ENCODE measurements at regions not wholly inside any gene's neighbourhood (a gene's known extent, or its start where the extent isn't known, plus 50 kb on each side); places are given as distances from the start of the nearest gene placed in this dataset.

DNA sequence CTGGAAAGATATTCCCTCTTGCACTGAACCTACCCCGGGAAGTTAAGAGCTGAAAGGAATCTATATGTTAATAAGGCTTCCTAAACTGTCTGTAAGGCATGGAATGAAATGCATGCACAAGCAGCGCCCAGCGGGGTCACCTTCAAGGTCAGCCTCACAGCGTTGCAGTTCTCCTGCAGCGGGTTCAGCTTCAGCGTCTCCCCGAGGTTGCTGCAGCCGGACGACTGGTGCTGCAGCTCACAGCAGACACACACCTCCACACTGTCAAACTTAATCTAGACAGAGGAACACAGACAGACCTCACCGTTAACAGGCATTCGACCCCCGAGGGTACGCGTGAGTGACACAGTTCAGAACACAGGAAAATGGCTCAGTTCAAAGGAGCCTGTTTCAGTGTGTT, 73.3 kb downstream of the NSMCE3 start:
- TF ChIP-seq, protein P1, sequence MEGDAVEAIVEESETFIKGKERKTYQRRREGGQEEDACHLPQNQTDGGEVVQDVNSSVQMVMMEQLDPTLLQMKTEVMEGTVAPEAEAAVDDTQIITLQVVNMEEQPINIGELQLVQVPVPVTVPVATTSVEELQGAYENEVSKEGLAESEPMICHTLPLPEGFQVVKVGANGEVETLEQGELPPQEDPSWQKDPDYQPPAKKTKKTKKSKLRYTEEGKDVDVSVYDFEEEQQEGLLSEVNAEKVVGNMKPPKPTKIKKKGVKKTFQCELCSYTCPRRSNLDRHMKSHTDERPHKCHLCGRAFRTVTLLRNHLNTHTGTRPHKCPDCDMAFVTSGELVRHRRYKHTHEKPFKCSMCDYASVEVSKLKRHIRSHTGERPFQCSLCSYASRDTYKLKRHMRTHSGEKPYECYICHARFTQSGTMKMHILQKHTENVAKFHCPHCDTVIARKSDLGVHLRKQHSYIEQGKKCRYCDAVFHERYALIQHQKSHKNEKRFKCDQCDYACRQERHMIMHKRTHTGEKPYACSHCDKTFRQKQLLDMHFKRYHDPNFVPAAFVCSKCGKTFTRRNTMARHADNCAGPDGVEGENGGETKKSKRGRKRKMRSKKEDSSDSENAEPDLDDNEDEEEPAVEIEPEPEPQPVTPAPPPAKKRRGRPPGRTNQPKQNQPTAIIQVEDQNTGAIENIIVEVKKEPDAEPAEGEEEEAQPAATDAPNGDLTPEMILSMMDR (IDR thresholded peaks at IDR 0.05) = no peak
- TF ChIP-seq, protein P2, sequence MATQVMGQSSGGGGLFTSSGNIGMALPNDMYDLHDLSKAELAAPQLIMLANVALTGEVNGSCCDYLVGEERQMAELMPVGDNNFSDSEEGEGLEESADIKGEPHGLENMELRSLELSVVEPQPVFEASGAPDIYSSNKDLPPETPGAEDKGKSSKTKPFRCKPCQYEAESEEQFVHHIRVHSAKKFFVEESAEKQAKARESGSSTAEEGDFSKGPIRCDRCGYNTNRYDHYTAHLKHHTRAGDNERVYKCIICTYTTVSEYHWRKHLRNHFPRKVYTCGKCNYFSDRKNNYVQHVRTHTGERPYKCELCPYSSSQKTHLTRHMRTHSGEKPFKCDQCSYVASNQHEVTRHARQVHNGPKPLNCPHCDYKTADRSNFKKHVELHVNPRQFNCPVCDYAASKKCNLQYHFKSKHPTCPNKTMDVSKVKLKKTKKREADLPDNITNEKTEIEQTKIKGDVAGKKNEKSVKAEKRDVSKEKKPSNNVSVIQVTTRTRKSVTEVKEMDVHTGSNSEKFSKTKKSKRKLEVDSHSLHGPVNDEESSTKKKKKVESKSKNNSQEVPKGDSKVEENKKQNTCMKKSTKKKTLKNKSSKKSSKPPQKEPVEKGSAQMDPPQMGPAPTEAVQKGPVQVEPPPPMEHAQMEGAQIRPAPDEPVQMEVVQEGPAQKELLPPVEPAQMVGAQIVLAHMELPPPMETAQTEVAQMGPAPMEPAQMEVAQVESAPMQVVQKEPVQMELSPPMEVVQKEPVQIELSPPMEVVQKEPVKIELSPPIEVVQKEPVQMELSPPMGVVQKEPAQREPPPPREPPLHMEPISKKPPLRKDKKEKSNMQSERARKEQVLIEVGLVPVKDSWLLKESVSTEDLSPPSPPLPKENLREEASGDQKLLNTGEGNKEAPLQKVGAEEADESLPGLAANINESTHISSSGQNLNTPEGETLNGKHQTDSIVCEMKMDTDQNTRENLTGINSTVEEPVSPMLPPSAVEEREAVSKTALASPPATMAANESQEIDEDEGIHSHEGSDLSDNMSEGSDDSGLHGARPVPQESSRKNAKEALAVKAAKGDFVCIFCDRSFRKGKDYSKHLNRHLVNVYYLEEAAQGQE (IDR thresholded peaks at IDR 0.05; ENCODE audit: insufficient read depth in 1 of 2, low read depth in 2 of 2, low read length in 1 of 2) = no peak
- TF ChIP-seq POLR2AphosphoS5 (IDR thresholded peaks at IDR 0.05; ENCODE audit: low read depth, low read length) (no peak), TCF7L2 (IDR thresholded peaks at IDR 0.05; ENCODE audit: low read depth, low read length) (no peak), SIN3A (IDR thresholded peaks at IDR 0.05; ENCODE audit: borderline replicate concordance, insufficient read depth, low read depth, low read length) (no peak)

All from Panc1 (cell line).